B cell (primary cell): ENCODE measurements at regions not wholly inside any gene's neighbourhood (a gene's known extent, or its start where the extent isn't known, plus 50 kb on each side); places are given as distances from the start of the nearest gene placed in this dataset.

Experiments used
- ATAC-seq: fragments of 200-7000 bp; cut with Tn5 transposase; one replicate; pipeline ENCODE4 v1.10.0; 2021; ENCODE audit warnings: low read depth, mild to moderate bottlenecking, moderate number of reproducible peaks, moderate library complexity
- CTCF ChIA-PET: fragments of 350-600 bp; sonication (Branson Sonifier 250); formaldehyde crosslinking; loops from one replicate; lab custom pipeline; 2021; ENCODE audit warnings: antibody characterized with exemption, inconsistent platforms; lab: Charles Lee
- POLR2A ChIA-PET: fragments of 350-600 bp; sonication (Branson Sonifier 250); formaldehyde crosslinking; loops from one replicate; lab custom pipeline; 2021; ENCODE audit warnings: antibody characterized with exemption; lab: Charles Lee
- DNase-seq: peaks from one replicate; pipeline ENCODE4 v3.0.0; 2013
- H2AFZ ChIP-seq: 2 replicates; pipeline ENCODE4 v1.6.1; 2012; ENCODE audit warnings: mild to moderate bottlenecking, low read depth, low read length; ENCODE audit not compliant: insufficient read depth, poor library complexity, severe bottlenecking
- H3K27ac ChIP-seq, 2 donors: 1 replicate in 1 of 2; 2 replicates in 1 of 2; pipeline ENCODE4 v1.5.1; 2012 to 2013; ENCODE audit warnings: low read length in 2 of 2, mild to moderate bottlenecking in 2 of 2, moderate library complexity in 1 of 2
- H3K27me3 ChIP-seq, 4 experiments: fragments of 200-600 bp in 1 of 4; sonication (generic) in 1 of 4; replicated peaks in 1 of 4; 1 replicate in 2 of 4; 2 replicates in 2 of 4; pipeline versions ENCODE4 v1.6.1 to v1.7.0; 2013 to 2016; ENCODE audit warnings: low read length in 3 of 4, mild to moderate bottlenecking in 2 of 4, mixed read lengths in 1 of 4, moderate library complexity in 1 of 4; ENCODE audit not compliant: insufficient read depth in 4 of 4, control insufficient read depth in 3 of 4; ENCODE audit errors: control extremely low read depth in 1 of 4
- H3K36me3 ChIP-seq, 2 experiments: replicated peaks in 1 of 2; 1 replicate in 1 of 2; 2 replicates in 1 of 2; pipeline versions ENCODE4 v1.6.1 to v1.7.1; 2013; ENCODE audit warnings: low read length in 1 of 2; ENCODE audit not compliant: insufficient read depth in 2 of 2, control insufficient read depth in 1 of 2; ENCODE audit errors: control extremely low read depth in 1 of 2, extremely low read depth in 1 of 2
- H3K4me1 ChIP-seq, 2 donors: fragments of 200-600 bp in 1 of 2; sonication (generic) in 1 of 2; 1 replicate in 1 of 2; 2 replicates in 1 of 2; pipeline versions ENCODE4 v1.5.1 to v1.6.1; 2013 to 2017; ENCODE audit warnings: low read length in 2 of 2; ENCODE audit not compliant: control insufficient read depth in 2 of 2, insufficient read depth in 2 of 2
- H3K4me2 ChIP-seq: replicated peaks from 2 replicates; pipeline ENCODE3; 2012; ENCODE audit warnings: mild to moderate bottlenecking, low read depth, low read length; ENCODE audit not compliant: poor library complexity, severe bottlenecking
- H3K4me3 ChIP-seq, 5 experiments: fragments of 200-600 bp in 1 of 5; sonication (generic) in 1 of 5; 1 replicate in 3 of 5; 2 replicates in 2 of 5; pipeline versions ENCODE4 v1.5.1 to v1.7.0; 2011 to 2016; ENCODE audit warnings: low read length in 4 of 5, mild to moderate bottlenecking in 4 of 5, low read depth in 2 of 5, control low read depth in 1 of 5, moderate library complexity in 1 of 5; ENCODE audit not compliant: insufficient read depth in 1 of 5; ENCODE audit errors: control extremely low read depth in 1 of 5, extremely low read depth in 1 of 5
- H3K79me2 ChIP-seq: fragments of 200-600 bp; sonication (generic); one replicate; pipeline ENCODE4 v1.6.0; 2016; ENCODE audit warnings: low read length; ENCODE audit not compliant: control insufficient read depth, insufficient read depth
- H3K9ac ChIP-seq: fragments of 200-600 bp; sonication (generic); 2 replicates; pipeline ENCODE4 v1.6.1; 2017; ENCODE audit warnings: mild to moderate bottlenecking, low read length, moderate library complexity
- H3K9me3 ChIP-seq, 3 donors: one replicate each; pipeline versions ENCODE4 v1.6.1 to v1.7.1; 2013; ENCODE audit warnings: low read length in 2 of 3; ENCODE audit not compliant: control insufficient read depth in 2 of 3, insufficient read depth in 1 of 3; ENCODE audit errors: control extremely low read depth in 1 of 3
- H4K20me1 ChIP-seq: 2 replicates; pipeline ENCODE4 v1.6.0; 2012; ENCODE audit warnings: mild to moderate bottlenecking, low read length; ENCODE audit not compliant: insufficient read depth, control insufficient read depth, poor library complexity, severe bottlenecking
- H3K27ac Mint-ChIP-seq: one replicate; pipeline ENCODE4 v1.8.0; 2021; ENCODE audit warnings: mixed read lengths
- H3K27me3 Mint-ChIP-seq: one replicate; pipeline ENCODE4 v1.8.0; 2021; ENCODE audit warnings: mixed read lengths
- H3K4me1 Mint-ChIP-seq: one replicate; pipeline ENCODE4 v1.8.0; 2021; ENCODE audit warnings: mixed read lengths
- H3K4me3 Mint-ChIP-seq: one replicate; pipeline ENCODE4 v1.8.0; 2021; ENCODE audit warnings: mixed read lengths
- H3K9me3 Mint-ChIP-seq: one replicate; pipeline ENCODE4 v1.8.0; 2022; ENCODE audit warnings: mixed read lengths; ENCODE audit not compliant: insufficient read depth
- WGBS: methylation state at CpG from one replicate; pipeline ENCODE4 v1.1.5; 2013; ENCODE audit warnings: missing lambda C conversion rate; ENCODE audit not compliant: insufficient coverage; 5-methylcytosine and 5-hydroxymethylcytosine counted together
- intact Hi-C: fragments of 100-400 bp; cut with micrococcal nuclease; formaldehyde crosslinking; loops from one replicate; pipeline ENCODE4 v1.10.0; 2022
- TF ChIP-seq, protein P1 (sequence below): fragments of 200-600 bp; IDR thresholded peaks from one replicate; pipeline ENCODE4 v1.8.0; 2022; ENCODE audit warnings: antibody characterized with exemption, mild to moderate bottlenecking

DNA sequence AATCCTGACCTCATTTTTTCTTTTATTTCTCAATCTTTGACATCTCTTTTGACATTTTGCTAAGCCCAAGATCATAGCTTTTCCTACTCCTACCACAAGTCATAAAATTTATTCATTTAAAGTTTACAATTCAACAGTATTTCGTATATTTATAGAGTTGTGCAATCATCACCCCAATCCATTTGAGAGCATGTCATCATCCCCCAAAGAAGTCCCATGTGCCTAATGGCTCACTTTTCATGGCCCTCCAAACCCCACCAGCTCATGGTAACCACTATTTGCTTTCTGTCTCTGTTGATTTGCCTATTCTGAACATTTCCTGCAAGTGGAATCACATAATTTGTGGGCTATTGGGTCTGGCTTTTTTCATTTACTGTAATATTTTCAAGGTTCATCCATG, 52.5 kb upstream of the GLI3 start:
- 100% methylated on average over 1 of the region's 1 CpG for WGBS
- intact Hi-C loops, result no loop called here
- CTCF ChIA-PET, result no interaction called here
- no peak overlapping the region for H3K4me3 Mint-ChIP-seq
- H3K4me1 Mint-ChIP-seq, result no peaks in the 10 kb centered on the region
- TF ChIP-seq, protein P1, sequence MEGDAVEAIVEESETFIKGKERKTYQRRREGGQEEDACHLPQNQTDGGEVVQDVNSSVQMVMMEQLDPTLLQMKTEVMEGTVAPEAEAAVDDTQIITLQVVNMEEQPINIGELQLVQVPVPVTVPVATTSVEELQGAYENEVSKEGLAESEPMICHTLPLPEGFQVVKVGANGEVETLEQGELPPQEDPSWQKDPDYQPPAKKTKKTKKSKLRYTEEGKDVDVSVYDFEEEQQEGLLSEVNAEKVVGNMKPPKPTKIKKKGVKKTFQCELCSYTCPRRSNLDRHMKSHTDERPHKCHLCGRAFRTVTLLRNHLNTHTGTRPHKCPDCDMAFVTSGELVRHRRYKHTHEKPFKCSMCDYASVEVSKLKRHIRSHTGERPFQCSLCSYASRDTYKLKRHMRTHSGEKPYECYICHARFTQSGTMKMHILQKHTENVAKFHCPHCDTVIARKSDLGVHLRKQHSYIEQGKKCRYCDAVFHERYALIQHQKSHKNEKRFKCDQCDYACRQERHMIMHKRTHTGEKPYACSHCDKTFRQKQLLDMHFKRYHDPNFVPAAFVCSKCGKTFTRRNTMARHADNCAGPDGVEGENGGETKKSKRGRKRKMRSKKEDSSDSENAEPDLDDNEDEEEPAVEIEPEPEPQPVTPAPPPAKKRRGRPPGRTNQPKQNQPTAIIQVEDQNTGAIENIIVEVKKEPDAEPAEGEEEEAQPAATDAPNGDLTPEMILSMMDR, result no peak
- H3K9me3 Mint-ChIP-seq, result no peaks in the 10 kb centered on the region
- no peak overlapping the region for H2AFZ ChIP-seq
- H3K9ac ChIP-seq, result no peak overlapping the region
- no peaks in the 10 kb centered on the region for H4K20me1 ChIP-seq
- H3K4me2 ChIP-seq, result no peak overlapping the region
- H3K27ac ChIP-seq, result no peak overlapping the region
- H3K27me3 ChIP-seq, result no peaks in the 10 kb centered on the region
- no peaks in the 10 kb centered on the region for H3K79me2 ChIP-seq
- H3K4me3 ChIP-seq, result no peak overlapping the region
- H3K9me3 ChIP-seq, result no peaks in the 10 kb centered on the region
- no peaks in the 10 kb centered on the region for H3K4me1 ChIP-seq
- H3K36me3 ChIP-seq, result no peaks in the 10 kb centered on the region
- H3K27me3 Mint-ChIP-seq, result no peaks in the 10 kb centered on the region
- ATAC-seq, result no peak
- POLR2A ChIA-PET, result no interaction called here
- DNase-seq, result no peak
- no peak overlapping the region for H3K27ac Mint-ChIP-seq
